ENCODE measurements at regions not wholly inside any gene's neighbourhood (a gene's known extent, or its start where the extent isn't known, plus 50 kb on each side); places are given as distances from the start of the nearest gene placed in this dataset.

DNA sequence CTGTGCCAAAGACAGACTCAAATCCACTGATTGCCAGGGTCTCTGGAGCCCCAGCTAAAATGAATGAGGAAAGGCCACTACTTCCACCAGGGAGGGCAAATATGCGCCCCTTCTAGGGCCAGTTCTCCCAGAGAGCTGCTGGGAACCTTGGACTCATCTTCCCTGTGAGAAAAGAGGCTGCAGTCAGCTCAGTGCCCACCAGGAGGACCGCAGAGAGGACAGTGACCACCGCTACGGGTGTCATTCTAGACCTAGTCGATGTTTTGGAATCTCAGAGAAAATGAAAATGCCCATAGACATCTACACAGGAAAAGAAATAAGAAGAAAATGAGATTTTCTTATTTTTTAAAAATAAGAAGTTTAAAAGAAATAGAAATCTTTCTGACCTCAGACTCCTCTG lies 235.1 kb downstream of the UQCRFS1 start:
- DNase-seq (ENCODE audit: low read depth) = no peak

- DNase-seq (ENCODE audit: low read depth) = no peak
Measured at GRCh38 chr19:28972058-28972852, 240.7 kb downstream of the UQCRFS1 start.

- DNase-seq (ENCODE audit: low read depth) = no peak
Measured at GRCh38 chr19:28971513-28971912, 241.4 kb downstream of the UQCRFS1 start.

DNA sequence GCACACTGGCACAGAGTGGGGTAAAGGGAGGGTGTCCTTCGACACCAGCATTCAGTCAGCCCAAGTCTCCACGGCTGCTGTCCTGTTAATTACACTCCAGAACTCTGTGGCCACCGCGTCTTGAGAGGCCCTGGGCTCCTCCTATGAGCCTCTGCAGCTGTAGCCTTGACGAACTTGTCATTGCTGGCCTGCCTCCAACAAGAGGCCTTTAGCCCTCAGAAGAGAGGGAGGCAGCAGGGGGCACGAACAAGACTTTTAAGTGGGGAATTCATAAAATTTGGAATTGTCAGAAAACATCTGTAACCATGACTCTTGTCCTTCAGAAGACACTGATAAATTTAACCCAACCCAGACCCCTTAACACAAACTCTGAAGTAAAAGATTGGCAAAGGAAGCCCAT lies 241.9 kb downstream of the UQCRFS1 start:
- DNase-seq (ENCODE audit: low read depth) = no peak

DNA sequence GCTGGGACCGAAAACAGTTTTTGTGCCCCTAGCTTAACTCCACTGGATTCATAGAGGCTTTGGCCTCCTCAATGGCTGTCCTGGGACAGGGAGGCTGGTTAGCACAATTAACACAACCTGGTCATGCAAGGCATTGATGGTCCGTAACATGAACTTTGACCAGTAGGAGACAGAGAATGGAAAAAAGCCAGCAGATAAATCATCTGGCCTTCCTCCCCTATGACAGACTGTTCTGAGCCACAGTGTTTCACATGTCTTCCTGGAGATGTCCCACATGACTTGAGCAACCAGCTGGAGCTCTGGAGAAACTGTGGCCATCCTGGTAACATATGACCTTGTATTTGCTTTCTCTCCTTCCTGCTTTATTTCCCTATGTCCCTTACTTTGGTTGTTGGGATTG lies 244.2 kb downstream of the UQCRFS1 start:
- no peak for DNase-seq (ENCODE audit: low read depth)

DNA sequence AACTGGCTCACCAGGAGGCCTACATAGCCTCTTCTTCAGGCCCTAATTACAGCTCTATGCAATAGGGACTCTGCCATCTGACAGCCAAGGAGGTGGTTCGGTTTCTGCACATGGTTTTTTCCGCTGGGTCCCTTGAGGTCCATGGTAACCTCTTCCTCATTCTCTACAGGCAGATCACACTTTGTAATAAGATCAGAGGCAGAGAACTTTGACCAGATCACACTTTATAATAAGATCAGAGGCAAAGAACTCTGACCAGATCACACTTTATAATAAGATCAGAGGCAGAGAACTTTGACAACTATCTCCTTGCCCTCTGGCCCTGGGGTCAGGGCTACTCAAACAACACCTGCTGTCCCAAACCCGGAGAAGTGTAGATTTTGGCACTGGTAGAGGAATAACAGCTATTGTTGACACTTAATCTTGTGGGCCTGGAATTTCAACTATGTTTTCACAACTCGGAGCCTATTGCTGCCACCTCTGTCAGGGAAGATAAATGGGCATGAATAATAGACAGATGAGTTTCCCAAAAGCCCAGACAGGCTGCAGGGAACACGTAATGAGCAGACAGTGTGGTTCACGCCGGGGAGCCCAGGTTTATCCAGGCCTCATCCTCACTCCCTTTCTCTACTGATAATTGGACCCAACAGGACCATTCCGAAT lies 246.1 kb downstream of the UQCRFS1 start:
- no peak for DNase-seq (ENCODE audit: low read depth)

- DNase-seq (ENCODE audit: low read depth) = no peak
Measured at GRCh38 chr19:28964500-28964899, 248.5 kb downstream of the UQCRFS1 start.

- DNase-seq (ENCODE audit: low read depth) = no peak
Measured at GRCh38 chr19:28963486-28964250, 249.3 kb downstream of the UQCRFS1 start.

DNA sequence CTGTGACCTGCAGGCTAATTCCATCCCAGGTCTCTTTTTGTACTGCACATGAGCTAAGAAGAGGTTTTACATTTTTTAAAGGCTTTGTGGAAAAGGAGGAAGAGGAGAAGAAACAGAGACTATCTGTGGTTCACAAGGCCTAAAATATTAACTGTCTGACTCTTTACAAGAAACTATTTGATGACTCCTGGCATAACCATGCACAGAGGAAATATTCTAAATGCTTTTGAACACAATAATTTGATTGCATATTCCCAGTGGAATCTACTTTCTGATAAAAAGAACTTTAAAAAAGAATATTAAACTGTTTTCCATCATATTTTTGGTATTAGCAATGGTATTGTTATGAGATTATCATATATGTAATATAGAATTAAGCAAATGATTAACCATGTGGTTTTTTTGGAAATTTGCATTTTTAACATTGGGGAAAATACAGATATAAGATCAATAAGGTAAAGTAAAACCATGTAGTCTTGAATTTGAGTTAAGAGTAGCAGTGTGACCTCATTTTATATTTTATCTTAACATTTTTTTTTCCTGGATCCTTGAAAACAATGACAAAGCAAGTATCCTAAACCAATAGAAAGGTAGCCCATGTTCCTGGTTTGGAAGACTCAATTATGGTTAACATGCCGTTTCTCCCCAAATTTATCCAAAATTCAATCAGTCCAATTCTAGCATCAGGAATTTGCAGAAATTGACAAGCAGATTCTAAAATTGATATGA lies 251.0 kb downstream of the UQCRFS1 start:
- DNase-seq (ENCODE audit: low read depth) = no peak

DNA sequence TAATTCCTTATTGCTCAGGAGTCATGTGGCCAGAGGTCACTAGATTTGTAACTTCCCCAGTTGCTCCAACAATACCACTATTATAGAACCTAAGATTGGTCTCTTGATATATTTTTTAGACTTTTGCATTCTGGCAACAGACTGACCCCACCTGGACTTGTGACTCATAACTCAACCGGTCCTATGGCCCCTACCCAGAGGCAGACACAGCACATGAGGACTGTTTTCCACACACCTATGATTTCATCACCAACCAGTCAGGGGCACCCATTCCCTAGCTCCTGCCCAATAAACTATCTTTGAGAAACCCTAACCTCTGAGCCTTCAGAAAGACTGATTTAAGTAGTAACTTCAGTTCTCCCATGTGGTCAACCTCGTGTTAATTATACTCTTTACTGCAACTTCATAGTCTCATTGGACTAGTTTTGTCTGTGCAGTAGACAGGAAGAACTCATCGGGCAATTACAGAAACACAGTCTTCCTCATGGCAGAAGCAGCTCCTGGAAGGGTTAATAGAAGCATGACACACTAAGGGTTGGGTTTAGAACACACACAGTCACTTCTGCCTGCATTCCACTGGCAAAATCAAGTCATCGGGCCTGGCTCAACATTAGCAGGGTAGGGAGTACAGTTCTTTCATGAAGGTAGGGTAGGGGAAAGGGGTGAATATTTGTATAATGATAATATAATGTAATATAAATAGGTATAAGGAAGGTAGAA lies 251.8 kb downstream of the UQCRFS1 start:
- DNase-seq (ENCODE audit: low read depth) = no peak

GRCh38 chr19:28960586-28960985 lies 252.4 kb downstream of the UQCRFS1 start:
- DNase-seq (ENCODE audit: low read depth) = no peak

DNA sequence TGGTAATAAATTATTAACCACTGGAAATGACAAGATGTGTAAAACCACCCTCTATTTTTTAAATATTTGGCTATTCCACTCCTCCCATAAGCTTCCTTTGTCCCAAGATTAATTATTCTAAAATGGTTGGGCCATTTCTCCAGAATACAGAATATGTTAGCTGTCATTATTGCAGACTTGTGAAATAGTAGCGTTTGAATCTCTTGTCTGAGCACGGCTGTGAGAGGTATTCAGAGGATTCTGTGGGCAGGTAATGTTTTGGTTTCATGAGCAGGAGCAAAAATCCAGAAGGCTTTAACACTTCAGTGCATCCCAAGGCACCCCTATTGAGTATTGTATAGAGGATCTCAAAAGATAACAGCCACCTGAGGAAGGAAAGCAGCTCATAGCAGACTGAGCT lies 256.0 kb downstream of the UQCRFS1 start:
- no peak for DNase-seq (ENCODE audit: low read depth)

DNA sequence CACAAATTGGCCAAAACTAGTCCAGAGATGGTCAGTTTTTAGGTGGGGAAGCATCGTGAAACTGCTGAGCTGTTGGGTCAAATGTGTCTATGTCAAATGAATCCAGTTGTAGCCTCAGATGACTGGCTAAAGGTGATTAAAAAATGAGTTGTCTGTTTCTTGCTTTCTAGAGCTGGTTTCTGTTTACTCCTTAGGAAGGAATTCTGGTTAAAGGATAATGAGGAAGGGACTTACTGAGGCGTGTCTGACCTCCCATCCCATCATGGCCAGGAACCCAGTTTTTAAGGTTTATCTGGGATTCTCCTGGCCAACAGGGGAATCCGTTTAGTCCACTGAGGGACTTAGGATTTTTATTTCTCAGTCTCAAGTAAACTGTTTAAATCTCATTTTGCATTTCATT lies 256.5 kb downstream of the UQCRFS1 start:
- DNase-seq (ENCODE audit: low read depth) = no peak

DNA sequence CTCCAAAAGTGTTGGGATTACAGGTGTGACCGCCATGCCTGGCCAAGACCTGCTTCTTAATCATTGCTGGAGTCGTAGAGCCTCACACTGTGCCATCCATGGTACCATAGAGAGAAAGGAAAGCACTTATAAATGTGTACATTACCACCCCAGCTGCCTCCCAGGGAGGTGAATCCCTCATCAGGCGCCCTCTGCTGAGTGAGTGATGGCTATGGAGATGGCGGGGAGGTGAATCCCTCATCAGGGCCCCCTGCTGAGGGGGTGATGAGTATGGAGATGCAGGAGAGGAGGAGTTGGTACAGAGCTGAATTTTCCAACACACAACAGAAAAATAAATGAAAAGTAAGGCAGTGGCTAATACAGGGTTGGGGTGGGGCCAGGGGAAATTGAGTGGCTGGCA lies 263.4 kb downstream of the UQCRFS1 start:
- DNase-seq (ENCODE audit: low read depth) = no peak

GRCh38 chr19:28949027-28949426 lies 263.9 kb downstream of the UQCRFS1 start:
- no peak for DNase-seq (ENCODE audit: low read depth)

DNA sequence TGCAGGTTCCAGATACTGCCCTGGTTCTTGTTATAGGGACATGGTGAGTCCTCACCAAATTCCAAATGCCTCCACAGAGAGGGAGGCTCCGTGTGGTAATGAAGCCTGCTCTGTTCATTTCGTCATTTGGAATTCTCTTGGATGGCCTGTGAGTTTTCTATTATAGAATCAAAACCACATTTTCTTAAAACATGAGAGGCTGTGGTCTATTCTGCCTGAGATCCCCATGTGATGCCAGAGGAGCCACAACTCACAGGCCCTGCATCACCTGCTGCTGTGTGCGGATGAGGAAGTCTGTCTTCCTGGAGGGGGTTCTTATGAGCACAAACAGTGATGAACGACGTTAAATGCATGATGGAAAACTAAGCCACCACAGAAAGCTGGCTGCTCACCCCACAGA lies 264.4 kb downstream of the UQCRFS1 start:
- no peak for DNase-seq (ENCODE audit: low read depth)

DNA sequence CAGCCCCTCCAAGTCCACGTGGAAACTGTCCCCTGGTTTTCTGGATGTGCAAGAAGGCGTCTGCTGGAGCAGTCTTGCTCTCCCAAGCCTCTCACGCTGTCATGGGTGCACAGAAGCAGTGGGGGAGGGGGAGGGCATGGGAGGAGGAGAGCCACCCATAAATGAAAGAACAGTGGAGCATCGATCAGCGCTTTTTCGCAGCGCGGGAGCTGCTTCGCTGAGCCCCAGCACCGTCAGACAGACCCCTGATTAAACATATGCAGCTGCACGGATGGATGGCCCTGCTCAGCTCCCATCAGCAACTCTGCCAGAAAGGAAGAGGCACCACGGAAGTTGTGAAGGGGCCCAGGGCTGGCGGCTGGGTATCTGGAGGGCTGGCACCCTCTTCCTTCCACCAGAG lies 264.9 kb downstream of the UQCRFS1 start:
- DNase-seq (ENCODE audit: low read depth) = no peak

DNA sequence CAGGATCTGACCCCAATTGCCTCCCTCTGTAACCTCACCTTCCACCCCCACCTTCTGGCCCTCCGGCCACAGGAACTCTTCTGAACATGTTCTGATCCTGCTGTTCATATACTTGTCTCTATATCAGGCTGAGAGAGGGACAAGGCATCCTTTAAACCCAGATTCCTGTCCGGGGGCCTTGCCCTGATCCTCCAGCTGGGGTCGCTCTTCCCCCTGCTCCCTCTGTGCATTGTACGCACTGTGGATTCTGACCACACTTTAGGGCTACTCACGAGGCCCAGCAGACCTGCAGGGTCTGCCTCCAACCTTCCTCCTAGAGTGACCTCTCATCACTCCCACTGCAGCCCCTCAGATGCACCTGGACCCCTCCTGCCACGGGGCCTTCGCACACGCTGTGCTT lies 269.3 kb downstream of the UQCRFS1 start:
- no peak for DNase-seq (ENCODE audit: low read depth)

DNA sequence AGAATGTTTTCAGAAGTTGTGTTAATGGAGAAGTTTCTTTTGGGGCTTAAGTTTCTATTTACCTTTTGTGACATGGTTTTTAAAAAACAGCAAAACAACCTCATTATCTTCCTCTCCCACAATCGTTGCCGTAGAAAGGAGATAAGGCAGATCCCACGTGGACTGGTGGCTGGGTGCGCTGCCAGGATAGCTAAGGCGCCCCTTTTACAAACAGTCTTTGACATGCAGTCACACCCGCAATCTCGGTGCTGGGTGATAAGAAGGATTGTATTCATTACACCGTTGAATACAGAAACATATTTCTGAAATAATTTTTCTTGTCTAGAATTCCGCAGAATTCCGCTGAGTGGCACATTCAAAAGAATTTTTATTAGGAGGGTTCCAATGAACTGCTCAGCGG lies 271.1 kb downstream of the UQCRFS1 start:
- no peak for DNase-seq (ENCODE audit: low read depth)

DNA sequence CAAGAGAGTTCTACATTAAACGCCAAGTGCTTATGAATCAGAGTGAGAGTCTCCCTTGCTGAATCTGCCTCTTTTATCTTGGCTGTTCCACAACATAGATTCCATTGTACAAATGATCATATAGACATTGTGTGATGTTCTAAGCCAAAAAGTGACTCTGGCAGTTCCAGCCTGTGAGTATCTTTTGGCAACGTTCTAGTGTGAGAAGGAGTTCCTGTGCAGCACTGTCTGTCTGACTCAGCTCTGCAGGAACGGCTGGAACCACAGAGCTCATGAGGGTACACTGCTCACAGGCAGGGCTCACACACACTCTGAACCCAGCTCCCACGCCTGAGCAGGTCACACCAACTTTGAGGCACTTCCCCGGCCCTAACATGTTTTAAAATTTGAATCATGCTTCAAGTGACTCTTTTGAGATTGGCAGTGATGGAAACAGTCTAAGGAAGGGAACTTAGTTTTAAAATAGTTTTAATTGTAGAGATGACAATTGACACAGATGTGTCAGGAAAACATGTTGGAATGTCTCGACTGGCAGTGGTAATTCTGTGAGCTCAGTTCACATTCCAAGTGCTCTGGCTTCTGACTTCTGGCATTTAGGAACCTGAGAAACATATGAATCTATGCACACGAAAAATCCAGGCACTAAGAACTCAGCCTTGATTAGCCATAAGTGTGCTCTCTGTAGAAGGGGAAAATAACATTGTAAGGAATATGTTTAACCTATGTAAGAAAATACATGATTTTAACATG lies 272.0 kb downstream of the UQCRFS1 start:
- DNase-seq (ENCODE audit: low read depth) = no peak

- DNase-seq (ENCODE audit: low read depth) = no peak
Measured at GRCh38 chr19:28939236-28939635, 273.7 kb downstream of the UQCRFS1 start.

Data from CMK (cell line).